Neutrophil (primary cell): ENCODE measurements at regions not wholly inside any gene's neighbourhood (a gene's known extent, or its start where the extent isn't known, plus 50 kb on each side); places are given as distances from the start of the nearest gene placed in this dataset.

ENCODE experiments used
- H3K27ac ChIP-seq: fragments of 200-600 bp; sonication (generic); 2 replicates; pipeline ENCODE4 v1.5.1; 2016; ENCODE audit warnings: mild to moderate bottlenecking, moderate library complexity
- H3K27me3 ChIP-seq: fragments of 200-600 bp; sonication (generic); 2 replicates; pipeline ENCODE4 v1.6.0; 2016; ENCODE audit warnings: mild to moderate bottlenecking
- H3K36me3 ChIP-seq: fragments of 200-600 bp; sonication (generic); 2 replicates; pipeline ENCODE4 v1.5.1; 2017
- H3K4me1 ChIP-seq, 2 experiments: fragments of 200-600 bp in 1 of 2; sonication (generic) in 1 of 2; 1 replicate in 1 of 2; 2 replicates in 1 of 2; pipeline versions ENCODE4 v1.5.1 to v1.6.1; 2013 to 2016; ENCODE audit warnings: low read depth in 1 of 2, low read length in 1 of 2, mild to moderate bottlenecking in 1 of 2, moderate library complexity in 1 of 2; ENCODE audit not compliant: control insufficient read depth in 1 of 2, insufficient read depth in 1 of 2
- H3K4me3 ChIP-seq, 2 experiments: fragments of 200-600 bp in 1 of 2; sonication (generic) in 1 of 2; 1 replicate in 1 of 2; 2 replicates in 1 of 2; pipeline ENCODE4 v1.5.1; 2013 to 2016; ENCODE audit warnings: low read depth in 1 of 2, low read length in 1 of 2, mild to moderate bottlenecking in 1 of 2, moderate library complexity in 1 of 2
- H3K9me3 ChIP-seq: fragments of 200-600 bp; sonication (generic); 2 replicates; pipeline ENCODE4 v1.5.1; 2016
- CTCF ChIP-seq: fragments of 200-600 bp; sonication (generic); IDR thresholded peaks from 2 replicates; pipeline ENCODE4 v1.5.1; 2016; ENCODE audit warnings: antibody characterized with exemption

GRCh38 chr1:22340873-22341272 lies 110.8 kb upstream of the ZBTB40 start:
- H3K36me3 ChIP-seq: no peaks in the 10 kb centered on the region
- no peak overlapping the region for H3K4me3 ChIP-seq
- no peak for TF ChIP-seq CTCF
- no peaks in the 10 kb centered on the region for H3K9me3 ChIP-seq
- no peaks in the 10 kb centered on the region for H3K4me1 ChIP-seq
- H3K27me3 ChIP-seq: peaks cover 44% of the 10 kb centered on the region
- H3K27ac ChIP-seq: no peak overlapping the region

GRCh38 chr1:22341791-22342605 lies 109.7 kb upstream of the ZBTB40 start:
- H3K9me3 ChIP-seq: no peaks in the 10 kb centered on the region
- no peaks in the 10 kb centered on the region for H3K4me1 ChIP-seq
- H3K27me3 ChIP-seq: peaks cover 53% of the 10 kb centered on the region
- no peaks in the 10 kb centered on the region for H3K36me3 ChIP-seq
- H3K27ac ChIP-seq: no peak overlapping the region
- no peak for TF ChIP-seq CTCF
- no peak overlapping the region for H3K4me3 ChIP-seq

GRCh38 chr1:22342734-22343191 lies 108.9 kb upstream of the ZBTB40 start:
- no peaks in the 10 kb centered on the region for H3K9me3 ChIP-seq
- H3K4me1 ChIP-seq: no peaks in the 10 kb centered on the region
- TF ChIP-seq CTCF: no peak
- H3K27ac ChIP-seq: no peak overlapping the region
- H3K4me3 ChIP-seq: no peak overlapping the region
- H3K27me3 ChIP-seq: peaks cover 60% of the 10 kb centered on the region
- H3K36me3 ChIP-seq: no peaks in the 10 kb centered on the region

GRCh38 chr1:22343456-22344328 lies 108.0 kb upstream of the ZBTB40 start:
- Histone ChIP-seq H3K27me3 (peaks cover 69% of the 10 kb centered on the region), H3K36me3 (no peaks in the 10 kb centered on the region), H3K4me1 (no peaks in the 10 kb centered on the region), H3K9me3 (no peaks in the 10 kb centered on the region), H3K4me3 (no peak overlapping the region), H3K27ac (no peak overlapping the region)
- TF ChIP-seq CTCF: no peak

- TF ChIP-seq CTCF: no peak
- Histone ChIP-seq H3K9me3 (no peaks in the 10 kb centered on the region), H3K36me3 (no peaks in the 10 kb centered on the region), H3K4me1 (no peaks in the 10 kb centered on the region), H3K4me3 (no peak overlapping the region), H3K27ac (no peak overlapping the region), H3K27me3 (peaks cover 75% of the 10 kb centered on the region)
These were observed 107.4 kb upstream of the ZBTB40 start for GRCh38 chr1:22344329-22344630.
